GM19351 (cell line): ENCODE measurements at regions not wholly inside any gene's neighbourhood (a gene's known extent, or its start where the extent isn't known, plus 50 kb on each side); places are given as distances from the start of the nearest gene placed in this dataset.
"Not testable (repeated sequence)": the region's sequence is repeated elsewhere in the genome, so short reads cannot be mapped to it uniquely, and the experiment has no call there.

Experiments used
- ATAC-seq: cut with Tn5 transposase; IDR thresholded peaks from one replicate; pipeline ENCODE4 v1.9.1; 2021; ENCODE audit warnings: mild to moderate bottlenecking, moderate library complexity; ENCODE audit not compliant: unreplicated experiment

GRCh38 chr13:44628826-44629225 lies 52.7 kb upstream of the TSC22D1 start:
- ATAC-seq = not testable (repeated sequence)

- no peak for ATAC-seq
Measured at GRCh38 chr13:44627441-44627840, 51.3 kb upstream of the TSC22D1 start.

GRCh38 chr13:44626176-44626575 lies 50.0 kb upstream of the TSC22D1 start:
- no peak for ATAC-seq
